Vagina (tissue), 2 donors: ENCODE measurements at regions not wholly inside any gene's neighbourhood (a gene's known extent, or its start where the extent isn't known, plus 50 kb on each side); places are given as distances from the start of the nearest gene placed in this dataset.

Source experiments
- POLR2A ChIP-seq, 2 donors: fragments of 450-650 bp; IDR thresholded peaks; one replicate each; pipeline ENCODE4 v1.6.1; 2017; ENCODE audit warnings: antibody characterized with exemption in 2 of 2, mild to moderate bottlenecking in 2 of 2, moderate library complexity in 2 of 2
- POLR2AphosphoS5 ChIP-seq, 2 donors: sonication (generic); formaldehyde crosslinking; IDR thresholded peaks; one replicate each; pipeline ENCODE4 v1.9.0; 2017; ENCODE audit warnings: antibody characterized with exemption in 2 of 2, mild to moderate bottlenecking in 2 of 2, low read depth in 1 of 2; ENCODE audit not compliant: insufficient read depth in 1 of 2
- TF ChIP-seq, protein P1 (sequence below), 3 experiments: fragments of 450-650 bp in 2 of 3; fragments of 200-600 bp in 1 of 3; sonication (generic) in 1 of 3; IDR thresholded peaks; one replicate each; pipeline ENCODE4 v1.5.1; 2017 to 2019; ENCODE audit warnings: antibody characterized with exemption in 3 of 3, mild to moderate bottlenecking in 2 of 3, moderate library complexity in 2 of 3

DNA sequence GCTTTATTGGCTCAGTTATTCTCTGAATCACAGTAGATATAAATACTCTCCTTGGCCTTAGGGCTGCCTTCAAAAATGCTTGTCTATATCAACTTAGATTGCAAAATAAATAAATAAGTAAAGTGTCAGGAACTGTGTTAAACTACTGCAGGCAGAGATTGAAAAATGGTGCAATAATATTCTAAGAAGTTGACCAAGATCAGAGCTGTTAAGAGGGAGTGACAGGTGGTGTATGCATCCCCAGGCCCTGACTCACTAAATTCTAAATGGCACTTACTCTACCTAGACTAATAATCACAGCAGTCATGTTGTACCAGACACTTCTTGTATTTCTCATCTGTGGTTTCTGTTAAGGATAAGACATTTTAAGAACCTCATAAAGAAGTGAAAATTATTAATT lies 235.1 kb upstream of the SPOCK3 start:
- TF ChIP-seq, protein P1, sequence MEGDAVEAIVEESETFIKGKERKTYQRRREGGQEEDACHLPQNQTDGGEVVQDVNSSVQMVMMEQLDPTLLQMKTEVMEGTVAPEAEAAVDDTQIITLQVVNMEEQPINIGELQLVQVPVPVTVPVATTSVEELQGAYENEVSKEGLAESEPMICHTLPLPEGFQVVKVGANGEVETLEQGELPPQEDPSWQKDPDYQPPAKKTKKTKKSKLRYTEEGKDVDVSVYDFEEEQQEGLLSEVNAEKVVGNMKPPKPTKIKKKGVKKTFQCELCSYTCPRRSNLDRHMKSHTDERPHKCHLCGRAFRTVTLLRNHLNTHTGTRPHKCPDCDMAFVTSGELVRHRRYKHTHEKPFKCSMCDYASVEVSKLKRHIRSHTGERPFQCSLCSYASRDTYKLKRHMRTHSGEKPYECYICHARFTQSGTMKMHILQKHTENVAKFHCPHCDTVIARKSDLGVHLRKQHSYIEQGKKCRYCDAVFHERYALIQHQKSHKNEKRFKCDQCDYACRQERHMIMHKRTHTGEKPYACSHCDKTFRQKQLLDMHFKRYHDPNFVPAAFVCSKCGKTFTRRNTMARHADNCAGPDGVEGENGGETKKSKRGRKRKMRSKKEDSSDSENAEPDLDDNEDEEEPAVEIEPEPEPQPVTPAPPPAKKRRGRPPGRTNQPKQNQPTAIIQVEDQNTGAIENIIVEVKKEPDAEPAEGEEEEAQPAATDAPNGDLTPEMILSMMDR (IDR thresholded peaks at IDR 0.05), result no peak
- TF ChIP-seq POLR2A (IDR thresholded peaks at IDR 0.05) (no peak), POLR2AphosphoS5 (IDR thresholded peaks at IDR 0.05; ENCODE audit: insufficient read depth in 1 of 2, low read depth in 1 of 2) (no peak)
